A549 (cell line): ENCODE measurements at regions not wholly inside any gene's neighbourhood (a gene's known extent, or its start where the extent isn't known, plus 50 kb on each side); places are given as distances from the start of the nearest gene placed in this dataset.
"Not testable (repeated sequence)": the region's sequence is repeated elsewhere in the genome, so short reads cannot be mapped to it uniquely, and the experiment has no call there.

Experiments
- ATAC-seq, 2 experiments: fragments of 200-7000 bp in 1 of 2; fragments of >200 bp in 1 of 2; cut with Nextera tagmentation in 1 of 2; cut with Tn5 transposase in 1 of 2; 3 replicates each; pipeline versions ENCODE4 v1.8.0 to v1.9.1; 2018 to 2020; ENCODE audit warnings: mild to moderate bottlenecking in 1 of 2, moderate library complexity in 1 of 2
- CTCF ChIA-PET: fragments of 300-600 bp; sonication (Branson Sonifier 250); formaldehyde crosslinking; extraction: SDS; loops from one replicate; lab custom pipeline; 2021; ENCODE audit warnings: antibody characterized with exemption, inconsistent platforms; lab: Yijun Ruan, JAX
- POLR2A ChIA-PET: fragments of 350-600 bp; formaldehyde crosslinking; extraction: SDS; loops from one replicate; lab custom pipeline; 2021; ENCODE audit warnings: antibody characterized with exemption, inconsistent platforms; lab: Yijun Ruan, JAX
- DNase-seq, 2 experiments: peaks; one replicate each; pipeline versions ENCODE4 v3.0.0 to v3.0.0-alpha.2; 2011 to 2016; ENCODE audit warnings: low read depth in 1 of 2, low spot score in 1 of 2
- FAIRE-seq: peaks from 2 replicates; lab custom pipeline; 2011; peaks lifted over from hg19 to GRCh38; lab: Jason Lieb, UNC
- H3K27ac ChIP-seq, 2 experiments: fragments of >200 bp; sonication (Bioruptor Twin); formaldehyde crosslinking; 3 replicates each; pipeline ENCODE4 v1.5.1; 2016 to 2017
- H3K4me1 ChIP-seq: fragments of >200 bp; sonication (Bioruptor Twin); formaldehyde crosslinking; 3 replicates; pipeline ENCODE4 v1.6.1; 2016
- H3K4me2 ChIP-seq: fragments of >200 bp; sonication (Bioruptor Twin); formaldehyde crosslinking; 3 replicates; pipeline ENCODE4 v1.6.1; 2016
- H3K4me3 ChIP-seq: fragments of >200 bp; sonication (Bioruptor Twin); formaldehyde crosslinking; 3 replicates; pipeline ENCODE4 v1.5.1; 2016
- H3K9me3 ChIP-seq: fragments of >200 bp; sonication (Bioruptor Twin); formaldehyde crosslinking; 3 replicates; pipeline ENCODE4 v1.6.1; 2016
- WGBS: methylation state at CpG from one replicate; pipeline ENCODE4 v1.1.6; 2017; ENCODE audit errors: missing lambda C conversion rate; 5-methylcytosine and 5-hydroxymethylcytosine counted together

- H3K9me3 ChIP-seq, H3K4me2 ChIP-seq, H3K4me3 ChIP-seq, POLR2A ChIA-PET, DNase-seq, H3K27ac ChIP-seq, H3K4me1 ChIP-seq, FAIRE-seq: not testable (repeated sequence)
- peak in 1 of 2 experiments; percentile 12; a peak in 2 of 6 replicates for ATAC-seq
- CTCF ChIA-PET = interaction anchor here (1.9 kb wide), 1 partner anchor 20 kb away, joined by 7 read pairs; no protein-coding TSS in a partner anchor
- 44% methylated on average over 4 of the region's 4 CpGs for WGBS
These were observed 138.5 kb downstream of the TBC1D2B start for GRCh38 chr15:77939026-77939425.

- 75% methylated on average over 9 of the region's 12 CpGs for WGBS
- ATAC-seq, POLR2A ChIA-PET, H3K4me3 ChIP-seq, H3K27ac ChIP-seq, H3K4me1 ChIP-seq, FAIRE-seq, DNase-seq, H3K9me3 ChIP-seq, H3K4me2 ChIP-seq: not testable (repeated sequence)
- CTCF ChIA-PET = interaction anchor here (1.9 to 2.2 kb wide), 2 partner anchors 20 to 28 kb away, joined by 7 to 8 read pairs; no protein-coding TSS in a partner anchor
These were observed 139.0 kb downstream of the TBC1D2B start for GRCh38 chr15:77938546-77938945.

- H3K27ac ChIP-seq, H3K4me3 ChIP-seq, ATAC-seq, H3K4me1 ChIP-seq, H3K9me3 ChIP-seq, POLR2A ChIA-PET, FAIRE-seq, DNase-seq, H3K4me2 ChIP-seq: not testable (repeated sequence)
- CTCF ChIA-PET = interaction anchor here (1.3 to 2.2 kb wide), 3 partner anchors 22 to 172 kb away, joined by 3 to 8 read pairs (median 4); no protein-coding TSS in a partner anchor
These were observed 140.9 kb downstream of the TBC1D2B start for GRCh38 chr15:77936567-77936966.

GRCh38 chr15:77934516-77934915 is 143.0 kb downstream of the TBC1D2B start:
- H3K27ac ChIP-seq, H3K4me3 ChIP-seq, POLR2A ChIA-PET, ATAC-seq, H3K9me3 ChIP-seq, H3K4me2 ChIP-seq, H3K4me1 ChIP-seq, FAIRE-seq, DNase-seq: not testable (repeated sequence)
- CTCF ChIA-PET = interaction anchor here (1.1 to 1.9 kb wide), 2 partner anchors 30 to 33 kb away, joined by 4 to 5 read pairs; no protein-coding TSS in a partner anchor
- WGBS = no CpG with 5 or more reads among the region's 6 CpGs

GRCh38 chr15:77930907-77931306 is 146.6 kb downstream of the TBC1D2B start:
- H3K9me3 ChIP-seq, FAIRE-seq, H3K4me3 ChIP-seq, ATAC-seq, H3K27ac ChIP-seq, DNase-seq, H3K4me1 ChIP-seq, H3K4me2 ChIP-seq, POLR2A ChIA-PET: not testable (repeated sequence)
- WGBS = 59% methylated on average over 3 of the region's 4 CpGs
- CTCF ChIA-PET = interaction anchor here (1.2 kb wide), 1 partner anchor 29 kb away, joined by 4 read pairs; no protein-coding TSS in a partner anchor

- POLR2A ChIA-PET, H3K4me3 ChIP-seq, DNase-seq, H3K4me1 ChIP-seq, H3K9me3 ChIP-seq, H3K4me2 ChIP-seq, H3K27ac ChIP-seq, ATAC-seq: not testable (repeated sequence)
- FAIRE-seq = peak; percentile 61
- CTCF ChIA-PET = interaction anchor here (1.2 kb wide), 1 partner anchor 29 kb away, joined by 4 read pairs; no protein-coding TSS in a partner anchor
- 0% methylated on average over 1 of the region's 3 CpGs for whole genome bisulfite sequencing
These were observed 147.0 kb downstream of the TBC1D2B start for GRCh38 chr15:77930490-77930889.

- H3K9me3 ChIP-seq, H3K27ac ChIP-seq, H3K4me2 ChIP-seq, ATAC-seq, H3K4me1 ChIP-seq, H3K4me3 ChIP-seq, FAIRE-seq, POLR2A ChIA-PET: not testable (repeated sequence)
- DNase-seq = peak in 1 of 2 experiments; percentile 59
- 59% methylated on average over 11 of the region's 11 CpGs for WGBS
- CTCF ChIA-PET = interaction anchor here (1.2 kb wide), 1 partner anchor 17 kb away, joined by 3 read pairs; no protein-coding TSS in a partner anchor
These were observed 150.7 kb downstream of the TBC1D2B start for GRCh38 chr15:77926789-77927188.

- WGBS = 71% methylated on average over 7 of the region's 10 CpGs
- FAIRE-seq, ATAC-seq: not testable (repeated sequence)
These were observed 151.2 kb downstream of the TBC1D2B start for GRCh38 chr15:77926296-77926695.

GRCh38 chr15:77925101-77925500 is 152.4 kb downstream of the TBC1D2B start:
- POLR2A ChIA-PET, H3K4me2 ChIP-seq, H3K9me3 ChIP-seq, CTCF ChIA-PET, FAIRE-seq, H3K27ac ChIP-seq, ATAC-seq, H3K4me1 ChIP-seq, H3K4me3 ChIP-seq, DNase-seq: not testable (repeated sequence)
- 22% methylated on average over 1 of the region's 1 CpG for WGBS

More at GRCh38 chr15:77926296-77926695, 151.2 kb downstream of the TBC1D2B start:
- H3K27ac ChIP-seq, H3K4me2 ChIP-seq, H3K9me3 ChIP-seq, DNase-seq, H3K4me1 ChIP-seq, CTCF ChIA-PET, POLR2A ChIA-PET, H3K4me3 ChIP-seq: not testable (repeated sequence)
